Epidermal melanocyte (primary cell): ENCODE measurements at regions not wholly inside any gene's neighbourhood (a gene's known extent, or its start where the extent isn't known, plus 50 kb on each side); places are given as distances from the start of the nearest gene placed in this dataset.

ENCODE experiments used
- DNase-seq: peaks from one replicate; pipeline ENCODE4 v3.0.0; 2011; ENCODE audit warnings: low spot score; ENCODE audit not compliant: insufficient read length

DNA sequence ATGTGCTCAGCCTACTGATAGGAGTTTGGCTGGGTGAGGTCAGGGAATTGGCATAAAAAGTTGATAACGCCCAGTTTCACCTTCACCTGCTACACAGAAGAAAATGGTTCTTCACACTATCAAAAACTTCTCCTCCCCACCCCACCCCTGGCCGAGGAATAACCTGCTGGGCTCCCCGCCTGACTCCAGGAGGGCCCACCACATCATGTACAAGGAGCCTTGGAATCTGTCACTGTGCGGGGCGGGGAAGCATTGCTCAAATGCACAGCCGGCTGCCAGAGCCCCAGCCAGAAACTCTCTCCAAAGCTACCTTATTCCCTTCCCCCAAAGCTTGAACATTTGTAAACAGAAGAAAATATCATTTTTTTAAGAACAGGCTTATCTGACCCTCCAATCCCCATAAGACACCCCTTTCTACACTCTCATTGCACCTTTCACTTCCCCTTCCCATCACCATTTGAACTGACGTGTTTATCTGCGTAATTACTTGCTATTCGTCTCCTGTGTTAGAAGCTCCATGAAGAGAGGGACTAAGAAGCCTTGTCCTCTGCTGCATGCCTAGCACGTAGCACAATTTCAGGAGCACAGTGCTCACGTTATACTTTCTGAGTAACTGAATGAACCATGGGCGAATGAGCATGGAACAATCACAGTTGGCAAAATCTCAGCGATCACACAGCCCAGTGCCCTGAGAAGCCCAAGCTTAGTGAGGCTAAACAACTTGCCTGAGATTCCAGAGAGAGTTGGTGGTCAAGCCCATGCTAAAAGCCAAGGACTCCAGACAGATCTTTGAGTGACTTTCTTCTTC is 82.9 kb downstream of the HES1 start:
- no peak for DNase-seq

DNA sequence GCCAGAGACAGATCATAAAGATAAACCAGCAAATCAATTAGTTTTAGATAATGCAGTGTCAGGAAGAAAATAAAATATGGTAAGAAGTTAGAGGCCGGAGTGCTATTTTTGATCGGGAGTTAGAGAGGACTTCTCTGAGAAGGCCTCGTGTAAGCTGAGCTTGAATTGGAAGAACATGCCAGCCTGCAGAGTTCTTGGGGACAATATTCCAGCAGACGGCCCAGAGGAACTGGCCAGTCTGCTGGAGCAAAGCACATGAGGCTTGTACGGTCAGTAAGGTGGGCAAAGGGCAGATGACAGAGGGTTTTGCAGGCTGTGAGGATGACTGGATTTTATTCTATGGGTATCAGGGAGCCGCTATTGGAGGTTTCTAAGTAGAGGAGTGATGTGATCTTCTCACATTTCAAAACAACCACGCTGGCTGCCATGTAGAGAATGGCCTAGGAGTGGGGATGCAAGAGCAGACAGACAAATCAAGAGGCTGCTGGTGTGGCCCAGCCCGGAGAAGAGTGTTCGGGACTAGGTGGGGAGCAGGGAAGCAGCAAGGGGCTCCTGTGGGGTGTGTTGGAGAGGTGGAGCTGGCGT is 84.0 kb downstream of the HES1 start:
- DNase-seq = no peak

DNA sequence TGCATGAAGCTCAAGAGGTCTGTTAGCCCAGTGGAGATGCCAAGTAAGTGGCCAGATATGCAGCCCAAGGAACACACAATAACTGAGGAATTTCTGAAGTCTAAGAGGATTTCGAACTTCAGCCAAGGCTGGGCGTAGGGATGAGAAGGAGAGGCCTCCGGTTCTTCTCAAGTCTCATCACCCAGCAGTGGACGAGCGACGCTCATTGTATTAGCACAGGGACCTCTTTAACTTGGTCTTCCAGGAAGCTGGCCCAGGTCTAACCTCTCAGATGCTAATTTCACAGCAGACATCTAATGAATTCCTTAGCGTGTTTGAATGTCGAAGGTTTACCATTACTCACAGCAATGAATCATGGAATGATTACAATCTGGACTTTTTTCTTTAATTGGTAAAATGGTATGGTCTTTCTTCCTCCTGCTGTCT is 85.0 kb downstream of the HES1 start:
- DNase-seq = no peak

DNA sequence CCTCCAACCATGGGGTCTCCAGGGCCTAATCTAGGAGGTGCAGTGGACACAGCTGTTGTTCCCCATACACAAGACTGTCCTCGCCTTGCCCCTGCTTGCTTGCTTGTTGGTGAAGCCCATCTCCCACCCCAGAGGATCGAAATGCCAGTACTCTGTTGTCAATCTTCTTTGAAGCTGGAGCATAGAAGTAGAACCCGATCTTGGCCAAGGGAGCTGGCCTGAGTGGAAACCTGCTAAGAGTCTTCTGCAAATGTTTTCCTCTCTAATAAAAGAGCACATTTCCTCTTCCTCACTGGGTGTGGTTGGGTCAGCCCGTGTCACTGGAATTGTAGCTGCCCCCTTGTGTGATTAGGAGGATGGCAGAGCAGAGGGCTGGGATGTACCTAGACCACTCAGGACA is 85.4 kb downstream of the HES1 start:
- no peak for DNase-seq

DNA sequence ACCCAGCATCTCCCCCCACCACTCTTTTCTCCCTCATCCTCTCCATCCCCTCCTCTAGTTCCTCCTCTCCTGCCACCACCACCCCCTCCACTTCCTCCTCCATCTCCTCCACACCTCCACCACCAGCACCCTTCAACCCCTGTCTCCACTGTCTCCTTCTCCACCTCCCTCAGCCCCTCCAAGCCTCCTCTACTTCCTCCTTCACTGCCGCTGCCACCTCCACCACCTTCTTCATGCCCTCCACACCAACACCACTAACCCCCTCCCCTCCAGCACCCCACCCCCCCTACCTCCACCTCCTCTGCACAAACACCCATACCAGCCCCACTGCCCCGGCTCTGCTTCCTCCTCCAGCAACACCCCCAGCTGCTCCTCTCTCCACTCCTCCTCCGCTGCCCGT is 88.0 kb downstream of the HES1 start:
- no peak for DNase-seq

DNA sequence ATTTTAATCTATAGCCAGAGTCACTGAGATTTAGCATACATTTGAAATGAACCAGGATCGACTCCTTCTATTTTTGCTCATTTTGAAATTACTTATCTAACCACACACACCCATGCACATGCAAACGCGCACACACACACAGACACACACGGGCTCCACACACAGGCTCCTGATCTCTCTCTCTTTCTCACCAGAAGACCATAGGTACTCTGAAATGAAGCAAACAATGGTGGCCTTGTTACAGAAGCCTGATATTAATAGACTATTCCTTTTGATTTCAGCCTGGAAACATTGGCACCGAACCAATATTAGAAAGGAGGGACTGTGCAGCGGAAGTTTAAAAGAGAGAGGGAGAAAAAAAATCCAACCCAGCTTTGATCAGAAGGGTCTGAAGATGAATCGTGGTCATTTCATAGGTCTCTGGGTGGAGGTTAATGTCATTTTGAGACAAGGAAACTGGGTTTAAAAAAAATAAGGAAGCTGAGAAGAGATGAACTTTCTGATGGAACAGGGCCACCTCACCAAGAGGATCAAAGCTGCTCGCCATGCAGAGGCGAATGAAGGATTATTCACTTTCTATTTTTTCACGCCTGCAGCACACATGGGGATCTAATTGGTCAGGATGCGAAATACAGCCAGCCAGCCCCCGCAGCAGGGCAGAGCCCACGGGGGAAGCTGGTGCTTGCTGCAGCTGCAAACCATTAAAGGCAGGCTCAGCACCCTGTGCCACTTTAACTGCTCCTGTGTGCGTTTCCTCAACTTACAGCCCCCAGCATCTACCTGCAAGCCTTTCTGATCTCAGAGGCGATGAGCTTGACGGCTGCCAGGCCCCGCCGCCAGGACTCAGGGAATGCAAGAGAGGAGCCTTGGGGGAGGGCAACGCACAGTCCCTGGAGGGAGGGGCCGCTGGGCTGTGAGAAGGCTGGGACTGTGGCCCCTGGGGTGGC is 88.8 kb downstream of the HES1 start:
- DNase-seq = peak; percentile 51

DNA sequence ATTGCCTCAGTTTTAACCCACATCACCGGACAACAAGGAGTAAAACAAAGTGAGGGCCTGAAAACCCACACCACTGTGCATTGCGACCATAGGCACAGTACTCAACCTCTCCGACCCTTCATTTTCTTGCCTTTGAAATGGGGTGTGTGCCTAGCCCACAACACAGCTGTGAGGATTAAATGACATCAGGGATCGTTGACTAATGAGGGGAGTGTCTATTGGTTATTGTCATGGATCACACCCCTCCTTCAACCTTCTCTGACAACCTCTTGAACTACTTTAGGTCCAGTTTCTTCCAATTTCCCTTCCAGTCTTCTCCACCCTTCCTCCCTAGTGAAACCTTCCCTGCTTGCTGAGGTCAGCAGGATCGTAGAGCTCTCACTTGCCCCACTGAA is 89.5 kb downstream of the HES1 start:
- DNase-seq = no peak

DNA sequence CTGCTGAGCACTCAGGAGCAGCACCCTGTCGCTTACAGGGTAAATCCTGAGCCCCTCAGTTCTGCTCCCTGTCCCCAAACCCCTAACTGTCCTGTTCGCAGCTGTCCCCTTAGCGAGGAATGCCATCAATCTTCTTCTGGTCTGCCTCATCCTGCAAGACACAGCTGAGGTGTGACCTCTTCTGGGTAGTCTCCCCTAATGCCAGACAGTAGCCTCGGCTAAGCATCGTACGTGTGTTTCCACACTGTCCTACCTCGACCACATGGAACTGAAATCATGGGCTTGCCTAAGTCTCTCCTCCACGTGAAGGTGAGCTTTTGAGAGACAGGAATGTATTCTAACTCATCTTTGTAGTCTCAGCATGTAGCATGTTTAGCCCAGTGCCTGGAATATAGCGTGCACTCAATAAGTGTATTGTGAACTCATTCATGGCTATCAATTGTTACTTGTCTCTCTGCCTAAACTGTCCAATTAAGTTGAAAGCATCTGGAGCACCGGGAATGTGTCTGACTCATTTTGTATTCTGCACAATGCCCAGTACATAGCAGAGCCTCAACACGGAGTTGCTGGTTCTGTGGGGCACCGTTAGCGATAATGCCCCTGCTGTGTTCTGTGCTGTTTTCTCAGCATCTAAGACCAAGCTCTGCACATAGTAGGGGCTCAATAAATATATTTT is 90.2 kb downstream of the HES1 start:
- DNase-seq = no peak

DNA sequence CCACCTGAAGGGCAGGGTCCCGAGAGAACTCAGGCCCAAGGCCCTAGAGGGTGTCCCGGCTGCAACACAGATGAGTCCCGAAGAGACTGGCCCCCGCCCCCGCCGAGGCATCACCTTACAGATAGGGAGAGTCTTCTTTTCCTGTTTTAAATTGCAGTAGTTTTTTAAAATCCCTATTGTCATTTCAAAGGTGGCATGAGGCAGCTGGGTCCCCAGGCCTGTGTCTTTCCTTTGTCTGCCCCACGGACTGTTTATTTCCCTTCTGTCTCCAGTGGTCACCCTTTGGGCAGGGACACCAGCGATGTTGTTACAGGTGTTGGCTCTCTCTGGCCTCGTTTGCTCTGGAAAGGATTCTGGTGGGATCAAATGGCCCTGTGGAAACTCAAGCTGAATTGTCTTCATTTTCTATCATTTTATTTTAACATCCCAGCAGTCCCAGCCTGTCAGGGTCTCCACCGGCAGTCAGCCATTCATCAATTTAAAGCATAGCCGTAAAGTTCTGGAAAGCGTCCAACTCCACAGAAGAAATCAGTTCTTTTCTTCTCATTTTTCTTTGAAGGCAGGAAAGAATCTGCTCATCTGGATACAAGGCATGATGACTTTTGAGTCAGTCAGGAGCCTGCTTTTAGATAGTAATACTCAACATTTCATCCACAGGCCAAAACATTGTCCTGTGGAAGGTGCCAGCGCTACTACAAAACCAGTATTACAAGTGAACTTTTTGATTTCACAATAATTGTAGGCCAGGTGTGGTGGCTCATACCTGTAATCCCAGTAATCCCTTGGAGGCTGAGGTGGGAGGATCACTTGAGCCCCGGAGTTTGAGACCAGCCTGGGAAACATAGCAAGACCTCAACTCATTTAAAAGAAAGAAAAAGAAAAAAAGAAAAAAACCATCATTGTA is 96.2 kb downstream of the HES1 start:
- DNase-seq = no peak

DNA sequence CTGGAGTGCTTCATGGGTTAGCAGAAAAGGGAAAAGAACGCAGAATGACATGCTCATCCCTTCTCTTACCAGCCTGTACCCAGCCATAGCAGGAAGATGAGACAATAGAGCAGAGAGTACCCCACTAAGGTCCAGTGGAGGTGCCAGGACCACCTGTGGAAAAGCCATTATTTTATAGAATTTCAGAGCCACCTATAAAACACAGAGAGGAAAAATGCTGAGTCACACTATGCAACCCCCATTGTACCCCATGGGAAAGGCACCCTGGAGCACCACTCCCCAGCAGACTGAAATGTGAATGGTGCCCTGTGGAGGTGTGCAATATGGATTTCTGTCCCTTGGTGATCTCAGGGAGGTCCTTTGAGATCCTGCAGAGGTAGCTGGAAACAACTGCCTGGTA is 97.2 kb downstream of the HES1 start:
- DNase-seq = no peak

DNA sequence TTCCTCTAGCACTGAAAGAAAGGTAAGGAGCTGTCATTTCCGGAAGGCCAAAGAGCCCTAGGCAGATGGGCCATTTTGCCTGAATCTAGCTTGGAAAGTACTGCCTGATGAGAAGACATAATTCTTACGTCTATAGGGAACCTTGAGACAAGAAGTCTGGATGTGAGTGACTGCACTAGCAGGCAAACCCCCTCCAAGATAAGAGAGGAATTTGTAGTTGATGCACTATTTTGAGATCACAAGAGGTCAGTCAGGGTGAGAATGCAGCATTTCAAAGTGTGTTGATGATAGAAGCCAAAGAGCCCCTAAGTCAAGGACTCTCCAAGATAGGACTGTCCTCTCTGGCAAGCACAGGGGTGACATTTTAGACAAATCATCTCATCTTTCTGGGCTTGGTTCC is 99.2 kb downstream of the HES1 start:
- DNase-seq = no peak

DNA sequence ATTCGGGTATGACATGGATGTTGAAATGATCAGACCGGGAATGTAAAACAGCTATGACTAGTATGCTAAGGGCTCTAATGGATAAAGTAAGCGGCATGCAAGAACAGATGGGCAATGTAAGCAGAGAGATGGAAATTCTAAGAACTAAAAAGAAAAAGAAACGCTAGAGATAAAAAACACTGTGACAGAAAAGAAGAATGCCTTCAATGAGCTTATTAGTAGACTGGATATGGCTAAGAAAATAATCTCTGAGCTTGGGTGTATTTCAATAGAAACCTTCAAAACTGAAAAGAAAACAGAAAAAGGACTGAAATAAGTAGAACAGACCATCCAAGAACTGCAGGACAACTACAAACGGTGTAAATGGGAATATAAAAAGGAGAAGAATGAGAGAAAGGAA is 101.2 kb downstream of the HES1 start:
- DNase-seq = no peak

DNA sequence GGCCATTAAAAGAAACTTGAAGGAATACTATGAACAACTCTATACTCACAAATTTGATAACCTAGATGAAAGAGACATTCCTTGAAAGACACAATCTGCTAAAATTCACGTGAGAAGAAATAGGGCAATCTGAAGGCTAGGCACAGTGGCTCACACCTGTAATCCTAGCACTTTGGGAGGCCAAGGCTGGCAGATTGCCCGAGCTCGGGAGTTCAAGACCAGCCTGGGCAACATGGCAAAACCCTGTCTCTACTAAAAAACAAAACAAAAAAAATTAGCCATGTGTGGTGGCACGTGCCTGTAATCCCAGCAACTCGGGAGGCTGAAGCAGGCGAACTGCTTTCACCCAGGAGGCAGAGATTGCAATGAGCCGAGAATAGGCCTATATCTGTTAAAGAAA is 104.8 kb downstream of the HES1 start:
- no peak for DNase-seq

DNA sequence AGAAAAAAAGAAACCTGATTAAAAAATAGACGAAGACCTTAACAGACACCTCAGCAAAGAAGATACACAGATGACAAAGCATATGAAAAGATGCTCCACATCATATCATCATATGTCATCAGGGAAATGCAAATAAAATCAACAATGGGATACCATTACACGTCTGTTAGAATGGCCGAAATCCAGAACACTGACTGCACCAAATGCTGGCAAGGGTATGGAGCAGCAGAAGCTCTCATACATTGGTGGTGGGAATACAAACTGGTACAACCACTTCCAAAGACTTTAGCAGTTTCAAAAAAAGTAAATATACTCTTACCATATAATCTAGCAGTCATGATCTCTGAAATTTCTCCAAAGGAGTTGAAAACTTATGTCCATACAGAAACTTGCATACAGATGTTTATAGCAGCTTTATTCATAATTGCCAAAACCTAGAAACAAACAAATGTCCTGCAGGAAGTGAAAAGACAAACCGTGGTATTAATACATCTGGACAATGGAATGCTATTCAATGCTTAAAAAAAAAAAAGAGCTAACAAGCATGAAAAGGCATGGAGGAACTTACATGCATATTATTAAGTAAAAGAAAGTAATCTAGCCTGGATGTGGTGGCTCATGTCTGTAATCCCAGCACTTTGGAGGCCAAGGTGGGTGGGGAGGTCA is 107.4 kb downstream of the HES1 start:
- DNase-seq = no peak

DNA sequence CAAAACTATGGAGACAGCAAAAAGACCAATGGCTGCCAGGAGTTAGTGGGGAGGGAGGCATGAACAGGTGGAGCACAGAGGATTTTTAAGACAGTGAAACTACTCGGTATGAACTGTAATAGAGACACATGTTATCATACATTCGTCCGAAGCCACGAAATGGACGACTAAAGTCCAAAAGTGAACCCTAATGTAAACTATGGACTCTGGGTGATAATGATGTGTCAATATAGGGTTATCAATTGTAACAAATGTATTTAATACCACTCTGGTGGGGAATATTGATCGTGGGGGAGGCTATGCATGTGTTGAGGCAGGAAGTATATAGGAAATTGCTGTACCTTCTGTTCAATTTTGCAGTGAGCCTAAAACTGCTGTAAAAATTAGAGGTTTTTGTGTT is 107.0 kb downstream of the CPN2 start:
- no peak for DNase-seq

DNA sequence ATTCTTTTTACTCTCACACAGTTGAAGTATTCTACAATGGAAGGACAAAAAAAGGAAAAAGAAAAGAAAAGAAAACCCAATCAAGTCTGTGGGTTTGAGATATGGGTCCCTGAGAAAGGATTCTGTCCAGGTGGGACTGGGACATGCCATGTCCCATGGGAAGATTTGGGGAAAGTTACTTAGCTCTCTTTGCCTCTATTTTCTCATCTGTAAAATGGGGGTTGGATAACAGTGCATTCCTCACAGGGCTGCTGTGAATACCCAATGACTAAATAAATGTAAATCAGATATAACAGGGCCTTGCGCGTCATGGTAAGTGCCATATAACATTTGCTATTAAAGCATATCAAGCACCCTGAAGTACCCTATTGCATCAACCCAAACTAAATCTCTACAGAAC is 105.7 kb downstream of the CPN2 start:
- no peak for DNase-seq

DNA sequence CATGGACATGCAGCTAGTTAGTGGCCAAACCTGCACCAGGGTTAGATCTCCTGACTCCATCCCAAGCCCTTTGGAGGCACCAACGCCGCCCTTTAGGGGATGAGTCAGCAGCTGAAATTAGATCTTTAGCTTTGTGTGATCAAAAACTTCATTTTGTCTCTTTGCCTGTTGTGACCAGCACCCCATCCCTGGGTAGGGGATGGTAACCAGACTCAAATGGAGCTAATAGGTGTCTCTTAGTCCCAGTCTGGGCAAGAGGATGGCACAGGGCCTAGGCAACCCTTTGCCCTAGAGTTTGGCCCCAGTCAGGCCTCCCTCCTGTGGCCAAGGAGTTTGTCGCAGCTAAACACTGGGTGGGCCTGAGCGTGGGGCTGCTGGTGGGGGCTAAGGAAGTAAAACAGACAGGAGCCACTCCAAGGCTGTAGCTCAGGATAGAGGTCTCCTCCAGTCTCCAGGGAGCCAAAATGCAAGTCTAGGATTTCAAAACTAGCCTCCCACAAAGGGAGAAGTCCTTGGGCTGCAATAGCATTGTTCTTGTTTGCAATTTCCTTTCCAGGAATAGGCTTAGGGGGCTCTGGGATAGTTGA is 105.1 kb downstream of the CPN2 start:
- no peak for DNase-seq

DNA sequence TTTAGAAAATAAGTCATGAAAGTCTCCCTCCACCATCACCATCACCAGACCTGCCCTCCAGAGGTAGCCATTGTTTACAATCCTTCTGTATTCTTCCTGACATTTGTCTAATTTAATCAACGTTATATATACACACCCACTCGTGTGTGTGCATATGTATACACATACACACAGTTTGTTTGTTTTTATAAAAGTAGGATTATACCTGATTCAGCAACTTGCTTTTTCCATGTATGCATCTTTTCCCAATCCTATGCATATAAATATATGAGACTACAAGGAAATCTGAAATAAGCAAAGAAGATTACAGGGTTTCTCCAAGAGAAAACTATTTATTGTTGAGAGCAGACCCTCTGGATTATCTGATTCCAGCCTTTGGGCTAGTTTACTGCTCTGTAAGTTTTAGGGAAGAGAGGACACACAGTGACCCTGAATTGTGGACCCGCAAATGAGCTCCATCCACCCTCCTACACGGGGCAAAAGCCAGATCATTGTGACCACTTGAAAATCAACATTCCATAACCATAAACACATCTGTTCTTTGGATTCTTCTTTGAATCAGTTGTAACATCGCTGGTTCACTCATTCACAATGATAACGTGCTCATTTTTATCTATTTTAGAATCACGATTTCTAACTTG is 104.3 kb downstream of the CPN2 start:
- DNase-seq = no peak

DNA sequence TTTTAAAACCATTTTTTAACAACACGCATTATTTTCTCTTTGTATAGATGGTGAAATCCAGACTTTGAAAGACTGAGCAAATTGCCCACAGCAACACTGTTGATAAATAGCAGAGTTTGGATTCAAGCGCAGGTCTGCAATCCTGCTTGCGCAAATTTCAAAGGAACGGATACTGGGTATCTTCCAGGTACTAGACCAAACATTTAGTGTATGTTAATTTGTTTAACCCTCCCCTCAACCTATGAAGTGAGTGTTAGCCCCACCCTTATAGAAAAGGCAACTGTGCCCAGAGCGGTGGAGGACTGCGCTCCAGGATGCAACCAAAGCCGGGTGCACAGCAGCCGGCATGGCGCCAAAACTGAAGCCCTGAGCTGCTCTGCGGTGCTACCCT is 103.8 kb downstream of the CPN2 start:
- no peak for DNase-seq
